Ishikawa (cell line): ENCODE measurements at regions not wholly inside any gene's neighbourhood (a gene's known extent, or its start where the extent isn't known, plus 50 kb on each side); places are given as distances from the start of the nearest gene placed in this dataset.

ENCODE experiments used
- CEBPB ChIP-seq: IDR thresholded peaks from 2 replicates; pipeline ENCODE4 v1.6.1; 2012
- EGR1 ChIP-seq: IDR thresholded peaks from 2 replicates; pipeline ENCODE4 v1.6.1; 2012
- EP300 ChIP-seq: IDR thresholded peaks from 2 replicates; pipeline ENCODE4 v1.6.1; 2012; ENCODE audit warnings: borderline replicate concordance
- FOXM1 ChIP-seq: IDR thresholded peaks from 2 replicates; pipeline ENCODE4 v1.6.1; 2012; ENCODE audit warnings: low read depth, borderline replicate concordance
- MAX ChIP-seq: IDR thresholded peaks from 2 replicates; pipeline ENCODE4 v1.6.1; 2012
- RAD21 ChIP-seq: IDR thresholded peaks from 2 replicates; pipeline ENCODE4 v1.6.1; 2012; ENCODE audit warnings: low read depth
- REST ChIP-seq: IDR thresholded peaks from 2 replicates; pipeline ENCODE4 v1.6.1; 2012; ENCODE audit warnings: low read depth, mild to moderate bottlenecking
- TAF1 ChIP-seq: IDR thresholded peaks from 2 replicates; pipeline ENCODE4 v1.6.1; 2012; ENCODE audit warnings: low read depth, mild to moderate bottlenecking
- TEAD4 ChIP-seq: IDR thresholded peaks from 2 replicates; pipeline ENCODE4 v1.6.1; 2012
- YY1 ChIP-seq: IDR thresholded peaks from 2 replicates; pipeline ENCODE4 v1.6.1; 2012; ENCODE audit warnings: low read depth
- ZBTB7A ChIP-seq: IDR thresholded peaks from 2 replicates; pipeline ENCODE4 v1.6.1; 2012; ENCODE audit warnings: low read depth

GRCh38 chr14:40197344-40197743 is 765.1 kb upstream of the FBXO33 start:
- no peak for TF ChIP-seq RAD21
- no peak for TF ChIP-seq EGR1
- no peak for TF ChIP-seq CEBPB
- no peak for TF ChIP-seq MAX
- TF ChIP-seq FOXM1: no peak
- TF ChIP-seq TAF1: no peak
- no peak for TF ChIP-seq EP300
- TF ChIP-seq TEAD4: no peak
- no peak for TF ChIP-seq REST
- no peak for TF ChIP-seq YY1
- no peak for TF ChIP-seq ZBTB7A
